ACHN (cell line): ENCODE measurements at regions not wholly inside any gene's neighbourhood (a gene's known extent, or its start where the extent isn't known, plus 50 kb on each side); places are given as distances from the start of the nearest gene placed in this dataset.

ENCODE experiments used
- DNase-seq: peaks from one replicate; pipeline ENCODE4 v3.0.0-alpha.2; 2015
- in situ Hi-C: cut with HindIII; loops from 2 replicates; pipeline ENCODE4 v1.10.0; 2017; ENCODE audit warnings: low sequenced_read_pairs, low pct_ligation_motif_present, low pct_unique_long_range_greater_than_20kb

DNA sequence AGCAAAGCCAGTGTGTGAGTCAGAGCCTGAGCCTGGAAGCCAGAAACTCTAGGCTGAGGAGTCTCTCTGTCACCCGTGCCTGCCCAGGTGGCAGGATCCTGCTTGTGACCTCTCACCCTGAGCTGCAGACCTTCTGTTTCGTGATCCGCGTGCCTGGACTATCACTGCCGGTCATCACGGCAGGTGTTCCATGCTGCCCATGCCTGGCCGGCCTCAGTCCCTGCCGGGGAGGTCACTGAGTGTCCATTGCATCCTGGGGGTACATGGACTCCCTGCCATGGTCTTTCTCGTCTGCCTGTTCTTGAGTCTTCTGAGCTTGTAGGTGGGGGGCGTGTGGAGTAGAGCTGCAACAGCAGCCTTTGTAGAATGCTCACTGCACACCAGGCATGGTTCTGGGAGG lies 1032.4 kb downstream of the TBC1D22A start:
- in situ Hi-C loops, result no loop called here
- DNase-seq, result no peak

DNA sequence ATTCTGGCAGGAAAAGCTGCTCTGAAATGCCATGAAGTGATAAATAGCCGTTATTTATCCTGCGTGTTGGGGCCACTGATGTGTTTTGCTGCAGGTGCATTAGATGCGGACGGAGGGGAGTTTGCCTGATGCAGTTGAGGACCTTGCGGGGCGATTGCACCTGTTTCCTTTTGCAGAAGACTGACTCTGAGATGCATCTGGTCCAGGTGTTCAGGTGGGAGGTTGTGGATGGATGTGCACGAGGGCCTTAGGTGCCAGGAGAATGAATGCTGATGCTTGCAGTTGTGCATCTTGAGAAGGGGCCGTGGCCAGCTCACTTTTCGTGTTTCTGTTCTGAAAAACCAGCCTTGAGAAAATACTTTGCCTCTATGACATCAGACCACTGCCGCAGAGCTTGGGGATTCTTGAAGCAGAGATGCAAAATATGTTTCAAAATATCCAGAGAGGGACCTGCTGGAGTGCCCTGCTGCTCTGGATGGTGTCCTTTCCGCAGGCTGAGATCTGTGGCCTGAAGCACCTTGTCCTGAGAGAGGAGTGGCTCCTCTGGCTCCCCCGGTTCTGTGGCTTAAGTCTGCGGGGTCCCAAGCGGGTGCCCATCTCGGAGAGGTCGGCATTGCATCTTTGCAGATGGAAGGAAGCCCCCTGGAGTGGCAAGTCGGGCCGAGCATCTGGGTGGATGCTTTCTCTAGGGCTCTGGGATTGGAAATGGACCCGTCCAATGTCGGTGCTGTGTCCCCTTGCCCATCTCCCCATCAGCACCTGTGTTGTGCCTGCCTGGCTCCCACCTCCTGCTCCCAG lies 1031.1 kb downstream of the TBC1D22A start:
- in situ Hi-C loops, result no loop called here

DNA sequence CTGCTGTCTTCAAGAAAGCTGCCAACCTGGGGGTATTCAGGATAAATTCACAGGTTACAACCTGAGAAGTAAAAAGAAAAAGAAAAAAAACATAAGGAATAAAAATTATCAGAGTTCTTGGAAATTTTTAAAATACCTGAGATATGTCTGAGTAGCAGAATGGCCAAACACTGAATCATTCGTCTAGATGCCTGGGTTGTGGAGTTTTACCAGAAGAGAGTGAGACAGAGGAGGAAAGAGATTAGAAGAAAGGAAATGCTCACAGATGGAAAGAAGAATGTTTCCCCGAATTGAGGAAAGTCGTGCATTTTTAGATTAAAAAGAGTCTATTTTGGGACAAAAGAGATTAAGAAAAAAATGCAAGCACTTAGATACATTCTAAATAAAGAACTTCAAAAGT lies 1026.7 kb downstream of the TBC1D22A start:
- DNase-seq, result no peak
- in situ Hi-C loops, result no loop called here

More for the DNA sequence above, 1031.1 kb downstream of the TBC1D22A start:
- DNase-seq, result no peak

DNA sequence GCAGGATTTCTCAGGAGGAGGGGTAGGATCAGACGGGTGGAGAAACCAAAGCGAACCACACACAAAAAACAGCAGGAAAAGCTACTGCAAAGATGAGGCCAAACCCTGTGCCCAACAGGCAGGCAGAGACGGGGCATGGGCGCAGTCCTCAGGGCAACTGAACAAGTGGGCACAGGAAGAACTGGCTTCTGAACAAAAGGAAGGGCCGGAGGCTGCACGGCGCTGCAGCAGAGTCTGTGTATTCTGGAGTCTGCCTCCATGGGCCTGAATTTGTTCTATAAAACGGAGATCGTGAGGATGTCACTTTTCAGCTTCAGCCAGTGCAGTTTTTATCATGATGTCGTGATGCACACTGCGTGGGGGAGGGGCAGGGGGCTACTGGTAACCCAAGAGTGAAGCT lies 1026.0 kb downstream of the TBC1D22A start:
- in situ Hi-C loops, result no loop called here

DNA sequence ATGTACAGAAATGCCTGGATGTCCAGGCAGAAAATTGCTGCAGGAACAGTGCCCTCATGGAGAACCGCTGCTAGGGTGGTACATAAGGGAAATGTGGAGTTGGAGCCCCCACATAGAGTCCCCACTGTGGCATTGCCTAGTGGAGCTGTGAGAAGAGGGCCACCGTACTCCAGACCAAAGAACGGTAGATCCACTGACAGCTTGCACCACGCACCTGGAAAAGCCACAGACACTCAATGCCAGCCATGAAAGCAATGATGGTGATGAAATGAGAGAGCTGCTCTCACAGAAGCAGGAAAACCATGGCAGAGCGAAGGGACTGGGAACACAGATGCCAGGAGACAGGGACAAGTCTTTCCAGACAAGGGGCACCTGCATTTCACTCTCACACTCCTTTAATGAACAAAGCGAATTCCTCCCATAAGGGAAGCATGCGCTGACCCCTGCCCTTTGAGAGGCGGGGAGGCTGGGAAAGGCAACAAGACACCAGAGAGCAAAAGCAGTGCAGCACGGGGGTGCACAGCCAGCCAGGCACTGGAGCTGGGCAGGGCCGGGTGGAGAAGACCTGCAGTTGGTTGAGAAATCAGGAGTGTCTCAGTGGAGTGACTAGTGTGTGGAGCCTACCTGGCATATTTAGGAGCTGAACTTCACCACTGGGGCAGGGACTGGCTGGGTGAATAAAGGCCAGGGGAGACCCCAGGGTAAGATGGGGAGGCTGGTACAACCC lies 1025.2 kb downstream of the TBC1D22A start:
- DNase-seq, result no peak
- in situ Hi-C loops, result no loop called here

More for the DNA sequence above, 1026.0 kb downstream of the TBC1D22A start:
- no peak for DNase-seq

DNA sequence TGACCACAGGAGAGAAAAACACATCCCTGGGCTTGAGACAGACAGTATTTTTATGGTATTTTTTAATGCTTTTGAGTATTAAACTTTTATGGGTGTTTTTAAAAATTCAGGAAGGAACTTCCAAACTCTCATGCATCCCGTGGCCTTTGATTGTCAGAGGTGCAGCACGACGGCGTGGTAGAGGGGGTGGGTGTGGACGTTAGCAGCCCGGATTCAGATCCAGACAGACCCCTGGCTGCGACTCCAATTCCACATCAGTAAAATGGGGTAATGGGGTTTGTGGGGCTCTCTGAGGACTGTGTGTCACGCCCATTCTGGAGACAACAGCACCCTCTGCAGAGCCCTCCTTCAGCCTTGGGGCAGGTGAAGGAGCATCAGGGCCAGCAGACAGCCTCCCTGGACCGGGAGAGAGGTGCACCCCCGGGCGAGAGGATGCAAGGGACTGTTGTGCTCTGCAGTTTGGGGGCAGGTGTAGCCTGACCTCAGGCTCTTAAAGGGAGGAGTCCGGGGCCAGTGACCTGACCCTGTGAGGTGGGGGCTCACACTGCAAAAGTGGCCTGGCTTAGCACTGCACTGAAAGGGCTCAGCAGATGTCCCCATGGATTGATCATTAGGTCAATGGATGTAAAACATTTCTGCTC lies 1024.3 kb downstream of the TBC1D22A start:
- in situ Hi-C loops, result no loop called here
- DNase-seq, result no peak

DNA sequence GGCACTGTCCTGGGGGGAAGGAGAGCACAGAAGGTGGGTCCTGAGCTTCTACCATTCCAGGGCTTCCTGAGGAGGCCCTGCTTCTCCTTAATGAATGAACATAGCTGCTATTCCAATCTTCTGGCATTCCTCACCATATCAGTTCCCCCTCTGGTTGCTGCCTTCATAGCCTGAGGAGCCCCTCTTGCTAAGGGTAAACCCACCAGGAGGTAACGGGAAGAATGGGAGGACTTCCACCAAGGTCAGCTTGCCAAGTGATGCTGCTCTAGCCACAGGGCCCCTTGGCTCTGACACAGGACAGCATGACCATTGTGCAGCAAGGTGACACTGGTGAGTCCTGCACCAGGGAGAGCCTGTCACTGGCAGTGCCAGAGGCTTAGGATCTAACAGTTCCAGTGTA lies 1022.5 kb downstream of the TBC1D22A start:
- no peak for DNase-seq
- in situ Hi-C loops, result no loop called here

DNA sequence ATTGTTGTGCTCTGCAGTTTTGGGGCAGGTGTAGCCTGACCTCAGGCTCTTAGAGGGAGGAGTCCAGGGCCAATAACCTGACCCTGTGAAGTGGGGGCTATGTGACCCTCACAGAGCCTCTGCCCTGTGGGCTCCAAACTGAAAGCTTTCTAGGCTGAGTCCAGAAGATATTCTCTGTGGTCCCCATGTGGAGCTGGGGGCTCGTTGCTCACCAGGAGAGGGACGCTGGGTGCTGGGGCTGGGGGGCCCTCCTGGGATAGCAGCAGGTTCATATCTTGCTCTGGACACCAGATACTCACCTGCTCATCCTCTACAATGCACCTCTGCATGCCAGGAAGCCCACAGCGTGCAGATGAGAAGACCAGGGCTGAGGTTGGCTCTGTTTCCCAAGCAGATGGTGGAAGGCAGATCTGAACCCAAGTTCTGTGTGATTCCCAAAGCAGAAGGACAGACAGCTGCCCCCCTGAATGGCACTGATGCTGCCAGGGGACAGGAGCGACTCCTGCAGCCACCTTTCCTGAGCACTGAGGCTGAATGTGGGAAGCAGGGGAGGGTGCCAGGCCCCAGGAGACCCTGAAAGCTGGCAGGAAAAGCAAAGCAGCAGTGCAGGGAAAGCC lies 1022.0 kb downstream of the TBC1D22A start:
- in situ Hi-C loops, result no loop called here
- DNase-seq, result no peak

DNA sequence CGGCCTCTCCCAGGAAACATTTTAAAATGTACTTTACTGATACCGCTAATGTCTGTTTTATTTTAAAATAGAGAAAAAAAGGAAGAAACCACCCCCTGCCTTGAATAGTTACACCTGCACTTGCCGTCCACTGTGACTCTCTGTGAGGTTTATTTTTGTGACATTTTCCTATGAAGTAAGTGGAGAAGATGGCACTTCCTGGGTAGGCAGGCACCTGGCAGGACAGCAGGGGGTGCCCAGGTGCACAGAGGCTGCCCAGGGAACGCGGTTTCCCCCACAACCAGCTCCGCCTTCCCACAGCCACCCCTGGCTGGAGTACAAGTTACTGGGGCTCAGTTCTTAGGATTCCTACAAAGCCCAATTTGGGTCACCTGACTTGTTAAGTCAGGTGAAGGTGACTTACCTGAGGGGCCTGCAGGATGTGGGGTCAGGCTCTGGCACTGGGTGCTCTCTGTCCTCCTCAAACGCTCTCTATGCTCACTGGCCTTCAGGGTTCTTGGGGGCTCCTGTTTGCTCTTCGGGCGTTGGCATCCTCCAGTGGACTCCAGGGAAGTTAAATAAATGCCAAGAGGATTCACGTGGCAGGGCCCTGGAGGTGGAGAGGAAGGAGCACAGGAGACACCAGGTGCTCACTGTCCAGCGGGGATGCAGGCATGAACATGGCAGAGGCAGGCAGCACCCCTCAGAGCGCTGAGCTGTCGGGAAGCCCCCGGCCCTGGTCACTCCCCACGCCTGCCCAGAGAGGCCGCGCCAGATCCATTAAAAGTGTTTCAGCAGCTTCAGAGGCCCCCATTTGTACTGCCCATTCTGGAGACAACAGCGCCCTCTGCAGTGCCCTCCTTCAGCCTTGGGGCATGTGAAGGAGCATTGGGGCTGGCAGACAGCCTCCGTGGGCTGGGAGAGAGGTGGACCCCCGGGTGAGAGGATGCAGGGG lies 1021.2 kb downstream of the TBC1D22A start:
- in situ Hi-C loops, result no loop called here

DNA sequence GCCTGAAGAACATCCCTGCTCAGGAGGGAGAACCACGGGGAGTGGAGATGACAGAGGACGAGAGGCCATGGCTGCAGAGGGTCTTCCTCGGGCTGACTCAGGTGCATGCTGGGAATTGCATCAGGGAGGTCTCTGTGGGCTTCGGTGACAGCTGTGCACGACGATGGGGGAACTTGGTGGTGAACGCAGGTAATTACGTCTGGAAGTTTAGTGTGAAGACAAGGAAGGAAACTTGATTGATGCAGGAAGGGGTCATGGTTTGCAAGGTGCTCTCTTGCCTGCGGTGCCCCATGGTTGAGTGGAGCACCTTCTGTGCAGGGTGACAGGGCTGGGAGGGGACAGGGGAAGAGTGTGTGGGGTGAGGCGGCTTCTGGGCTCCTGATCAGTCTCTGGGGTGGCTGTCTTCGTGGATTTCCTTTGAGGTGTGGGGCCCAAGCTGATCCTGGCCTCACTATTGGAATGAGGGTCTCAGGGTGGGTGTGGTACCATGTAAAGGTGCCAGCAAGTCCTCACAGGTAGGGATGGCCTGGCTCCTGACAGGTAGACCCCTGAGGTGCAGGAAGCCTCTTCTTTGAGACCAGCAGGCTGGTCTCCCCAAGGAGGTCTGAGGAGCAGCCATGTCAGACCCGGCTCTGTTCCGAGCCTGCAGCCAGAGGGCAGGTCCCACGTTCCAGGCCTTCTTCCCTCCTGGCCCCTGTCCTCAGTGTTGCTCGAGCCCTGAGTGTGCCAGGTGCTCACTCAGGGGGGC lies 1020.1 kb downstream of the TBC1D22A start:
- no peak for DNase-seq
- in situ Hi-C loops, result no loop called here

More for the DNA sequence above, 1021.2 kb downstream of the TBC1D22A start:
- DNase-seq, result no peak

DNA sequence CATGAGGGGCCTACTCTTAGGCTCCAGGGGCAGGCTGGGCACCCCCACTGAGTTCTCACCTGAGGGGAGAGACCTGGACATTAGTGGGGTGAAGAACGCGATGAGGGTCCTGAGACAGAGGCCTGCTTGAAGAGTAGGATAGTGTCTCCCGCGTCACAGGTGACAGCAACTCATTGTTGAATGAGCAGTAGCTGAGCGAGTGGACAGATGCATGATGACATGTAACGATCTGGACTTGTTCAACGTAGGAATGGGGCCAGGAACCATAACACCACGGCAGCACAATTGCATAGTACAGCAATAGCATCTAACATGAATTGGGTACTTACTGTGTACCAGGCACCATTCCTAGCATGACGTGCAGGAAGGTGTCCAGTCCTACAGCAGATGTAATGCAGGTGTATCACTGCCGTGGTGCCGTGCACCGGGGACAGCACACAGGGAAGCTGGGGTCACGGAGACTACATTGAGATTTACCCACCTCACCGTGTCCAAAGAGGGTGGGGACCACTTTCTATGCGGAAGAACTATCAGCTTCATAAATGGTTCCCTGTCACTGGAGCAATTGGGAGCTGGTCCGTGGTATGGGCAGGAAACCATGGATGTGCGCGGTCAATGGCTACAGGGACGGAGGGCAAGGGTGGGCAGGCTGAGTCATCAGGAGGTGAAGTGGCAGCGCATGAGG lies 1019.1 kb downstream of the TBC1D22A start:
- no peak for DNase-seq
- in situ Hi-C loops, result no loop called here

DNA sequence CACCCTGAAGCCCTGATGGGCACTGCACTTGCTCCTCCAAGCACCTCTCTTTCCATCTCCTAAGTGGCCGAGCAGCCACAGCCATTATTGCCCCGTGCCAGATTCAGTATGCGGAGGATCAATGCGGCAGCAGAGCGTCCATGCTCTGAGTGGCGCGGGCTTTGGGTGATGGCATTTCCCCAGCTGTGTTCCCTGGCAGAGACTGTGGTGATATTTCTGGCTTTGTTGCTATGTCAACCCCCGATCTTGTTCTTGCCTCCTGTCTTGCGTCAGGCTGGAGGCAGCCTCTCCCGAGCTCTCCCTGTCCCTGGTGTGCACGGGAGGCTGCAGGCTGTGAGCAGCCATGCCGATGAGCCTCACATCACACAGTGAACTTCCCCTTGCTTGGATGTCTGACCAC lies 1018.6 kb downstream of the TBC1D22A start:
- in situ Hi-C loops, result no loop called here
- no peak for DNase-seq

DNA sequence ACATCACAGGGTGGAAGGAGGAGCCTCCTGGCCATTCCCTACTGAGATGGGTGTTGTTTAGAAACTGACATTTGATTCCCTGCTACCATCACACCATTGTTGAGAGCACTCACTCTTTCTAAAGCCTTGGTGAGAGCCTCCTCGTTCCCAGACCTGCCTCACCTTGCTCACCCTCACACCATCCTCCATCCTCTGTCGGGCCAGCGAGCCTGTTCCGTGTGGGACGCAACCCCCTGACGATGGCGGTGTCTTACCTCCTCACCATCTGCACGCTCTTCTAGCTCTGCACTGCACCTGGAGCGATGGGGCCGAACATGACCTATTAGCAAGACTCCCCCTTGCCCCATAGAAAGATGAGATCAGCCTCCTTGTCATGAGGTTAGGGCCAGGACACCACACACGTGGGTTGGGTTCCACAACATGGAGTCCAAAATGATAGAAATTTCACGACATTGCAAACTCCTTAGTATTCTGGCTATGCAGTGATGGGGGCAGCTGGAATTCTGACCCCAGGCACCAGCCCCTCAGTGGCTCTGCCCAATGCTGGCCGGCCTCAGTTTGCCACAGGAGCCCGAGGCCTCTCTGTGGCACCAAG lies 1017.9 kb downstream of the TBC1D22A start:
- DNase-seq, result no peak
- in situ Hi-C loops, result no loop called here

DNA sequence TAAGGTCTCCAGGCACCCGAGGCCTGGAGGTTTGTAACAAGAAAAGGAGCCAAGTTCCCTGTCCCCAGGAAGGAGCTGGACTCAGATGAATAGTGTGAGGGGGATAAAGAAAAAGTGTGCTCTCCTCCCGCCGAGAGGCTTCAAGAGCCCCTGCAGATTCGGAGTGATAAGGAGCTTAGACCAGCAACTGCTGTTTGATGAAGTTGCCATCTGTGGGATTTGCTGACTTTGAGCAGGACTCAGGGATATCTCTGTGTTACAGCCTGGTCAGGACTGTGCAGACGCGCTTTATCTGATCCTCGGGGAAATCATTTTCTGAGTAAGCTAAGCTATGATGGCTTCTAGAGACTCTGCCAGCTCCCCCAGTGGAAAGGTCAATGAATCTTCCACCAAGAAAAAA lies 1017.0 kb downstream of the TBC1D22A start:
- DNase-seq, result no peak
- in situ Hi-C loops, result no loop called here

DNA sequence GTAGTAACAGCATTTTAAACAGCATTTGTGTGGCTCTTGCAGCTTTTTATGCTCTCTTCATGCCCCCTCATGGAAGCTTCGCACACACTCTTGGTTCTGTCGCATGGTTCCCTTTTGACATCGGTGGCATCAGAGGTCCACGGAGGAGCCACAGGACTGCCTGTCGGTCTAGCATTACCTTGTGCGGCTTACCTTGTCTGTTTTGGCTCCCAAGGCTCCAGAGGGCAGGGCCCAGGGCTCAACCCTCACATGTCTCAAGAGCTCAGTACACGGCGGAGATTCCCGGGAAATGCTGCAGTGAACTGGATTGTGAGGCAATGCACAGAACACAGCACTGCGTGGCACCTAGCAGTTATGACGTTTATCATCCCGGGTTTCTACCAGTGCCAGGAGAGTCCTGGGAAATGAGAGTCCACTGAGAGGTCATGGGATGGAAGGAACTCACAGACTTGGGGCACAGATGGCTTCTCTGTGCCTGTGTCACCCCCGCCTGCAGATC lies 1015.8 kb downstream of the TBC1D22A start:
- DNase-seq, result no peak
- in situ Hi-C loops, result no loop called here

DNA sequence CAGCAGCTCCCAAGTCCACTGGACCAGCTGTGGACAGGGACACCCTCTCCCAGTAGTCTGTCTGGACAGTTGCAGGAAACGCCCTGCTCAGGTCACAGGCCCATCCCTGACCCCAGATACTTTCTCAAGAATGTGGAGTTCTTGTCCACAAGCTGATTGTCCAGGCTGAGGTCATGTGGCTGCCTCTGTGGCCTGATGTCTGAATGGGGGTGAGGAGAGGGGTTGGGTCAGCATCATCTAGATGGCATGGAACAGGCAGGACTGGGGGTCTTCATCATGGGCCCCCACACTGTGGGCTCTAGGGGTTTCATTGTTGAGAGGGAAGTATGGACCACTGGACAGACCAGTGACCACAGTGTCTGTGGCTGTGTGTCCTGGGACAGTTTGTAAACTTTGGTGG lies 1015.0 kb downstream of the TBC1D22A start:
- DNase-seq, result no peak
- in situ Hi-C loops, result no loop called here
